Epithelial cell of proximal tubule (primary cell): ENCODE measurements at regions not wholly inside any gene's neighbourhood (a gene's known extent, or its start where the extent isn't known, plus 50 kb on each side); places are given as distances from the start of the nearest gene placed in this dataset.
"Not testable (repeated sequence)": the region's sequence is repeated elsewhere in the genome, so short reads cannot be mapped to it uniquely, and the experiment has no call there.

Source experiments
- DNase-seq: peaks from one replicate; pipeline ENCODE4 v3.0.0-alpha.2; 2011; ENCODE audit warnings: low read depth
- H3K4me3 ChIP-seq: 2 replicates; pipeline ENCODE4 v1.5.1; 2011; ENCODE audit warnings: low read depth, mild to moderate bottlenecking, low read length
- TF ChIP-seq, protein P1 (sequence below): conservative IDR thresholded peaks from 2 replicates; pipeline ENCODE4 v1.5.1; 2012; ENCODE audit warnings: low read depth, mild to moderate bottlenecking, low read length

DNA sequence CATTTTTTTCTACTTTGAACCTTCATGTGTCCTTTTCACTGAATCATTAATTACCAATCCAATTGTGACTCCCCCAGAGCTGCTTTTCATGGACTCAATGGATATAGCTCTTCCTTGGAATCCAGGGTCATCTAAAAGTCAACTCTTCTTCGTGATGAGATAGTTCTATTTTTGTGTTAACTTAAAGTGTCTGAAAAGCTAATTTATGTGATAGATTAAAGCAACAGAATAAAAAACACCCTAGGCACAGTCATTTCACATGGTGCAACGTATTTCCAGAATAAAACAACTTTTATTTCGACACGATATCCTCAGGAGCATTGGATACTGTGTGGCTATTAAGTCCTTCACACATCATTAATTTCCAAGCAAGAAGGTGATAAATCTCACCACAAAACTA, 250.6 kb upstream of the SPHKAP start:
- TF ChIP-seq, protein P1, sequence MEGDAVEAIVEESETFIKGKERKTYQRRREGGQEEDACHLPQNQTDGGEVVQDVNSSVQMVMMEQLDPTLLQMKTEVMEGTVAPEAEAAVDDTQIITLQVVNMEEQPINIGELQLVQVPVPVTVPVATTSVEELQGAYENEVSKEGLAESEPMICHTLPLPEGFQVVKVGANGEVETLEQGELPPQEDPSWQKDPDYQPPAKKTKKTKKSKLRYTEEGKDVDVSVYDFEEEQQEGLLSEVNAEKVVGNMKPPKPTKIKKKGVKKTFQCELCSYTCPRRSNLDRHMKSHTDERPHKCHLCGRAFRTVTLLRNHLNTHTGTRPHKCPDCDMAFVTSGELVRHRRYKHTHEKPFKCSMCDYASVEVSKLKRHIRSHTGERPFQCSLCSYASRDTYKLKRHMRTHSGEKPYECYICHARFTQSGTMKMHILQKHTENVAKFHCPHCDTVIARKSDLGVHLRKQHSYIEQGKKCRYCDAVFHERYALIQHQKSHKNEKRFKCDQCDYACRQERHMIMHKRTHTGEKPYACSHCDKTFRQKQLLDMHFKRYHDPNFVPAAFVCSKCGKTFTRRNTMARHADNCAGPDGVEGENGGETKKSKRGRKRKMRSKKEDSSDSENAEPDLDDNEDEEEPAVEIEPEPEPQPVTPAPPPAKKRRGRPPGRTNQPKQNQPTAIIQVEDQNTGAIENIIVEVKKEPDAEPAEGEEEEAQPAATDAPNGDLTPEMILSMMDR = no peak
- DNase-seq = no peak
- no peak overlapping the region for H3K4me3 ChIP-seq

DNA sequence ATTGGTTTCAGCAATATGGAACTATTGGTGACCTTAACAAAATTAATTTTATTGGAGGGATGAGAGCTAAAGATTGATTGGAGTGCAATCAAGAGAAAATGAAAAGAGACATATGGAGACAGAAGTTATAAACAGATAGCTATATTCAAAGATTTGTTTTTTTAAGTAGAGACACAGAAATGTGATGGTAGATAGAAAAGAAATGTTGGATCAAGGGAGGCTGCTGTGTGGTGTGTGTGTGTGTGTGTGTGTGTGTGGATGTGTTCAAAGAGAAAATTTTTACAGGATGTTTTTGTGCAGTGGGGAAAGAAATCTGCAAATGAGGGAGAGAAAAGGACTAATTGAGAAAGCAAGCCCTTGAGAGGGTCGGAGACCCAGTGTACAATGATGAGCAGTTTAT, 249.5 kb upstream of the SPHKAP start:
- H3K4me3 ChIP-seq = no peak overlapping the region
- TF ChIP-seq, protein P1 = no peak
- no peak for DNase-seq

DNA sequence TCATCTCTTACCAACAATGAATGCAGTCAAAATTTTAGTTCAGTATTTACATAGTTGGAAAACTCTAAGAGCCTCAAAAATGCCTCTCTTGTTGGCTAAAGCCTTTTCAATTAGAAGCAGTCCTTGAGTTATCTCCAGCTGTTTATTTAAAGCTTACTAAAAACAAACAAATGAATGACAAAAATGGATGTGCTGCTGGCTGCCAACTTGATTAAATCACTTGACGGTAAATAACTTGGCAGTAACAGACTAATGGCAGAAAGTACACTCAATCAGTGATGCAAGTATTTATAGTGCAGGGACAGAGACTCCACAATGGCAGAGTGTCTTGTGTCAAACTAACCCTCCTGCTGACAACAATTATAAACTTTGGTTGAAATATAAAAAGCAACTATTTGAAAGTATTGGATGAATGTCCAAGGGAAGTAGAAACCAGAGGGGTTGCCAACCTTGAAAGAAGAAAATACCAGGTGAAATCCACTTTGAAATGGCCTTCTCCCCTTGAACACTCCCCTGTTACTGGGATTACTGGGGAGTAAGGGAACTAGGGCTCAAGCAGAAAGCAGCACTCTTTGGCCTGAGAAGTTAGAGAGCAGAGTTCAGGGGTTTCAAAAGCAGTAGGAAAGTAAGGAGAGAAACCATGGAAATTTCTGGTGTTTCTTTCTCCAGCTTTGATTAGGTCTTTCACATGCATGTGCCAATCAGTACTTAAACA, 245.2 kb upstream of the SPHKAP start:
- no peak overlapping the region for H3K4me3 ChIP-seq
- TF ChIP-seq, protein P1 = no peak
- DNase-seq = no peak

DNA sequence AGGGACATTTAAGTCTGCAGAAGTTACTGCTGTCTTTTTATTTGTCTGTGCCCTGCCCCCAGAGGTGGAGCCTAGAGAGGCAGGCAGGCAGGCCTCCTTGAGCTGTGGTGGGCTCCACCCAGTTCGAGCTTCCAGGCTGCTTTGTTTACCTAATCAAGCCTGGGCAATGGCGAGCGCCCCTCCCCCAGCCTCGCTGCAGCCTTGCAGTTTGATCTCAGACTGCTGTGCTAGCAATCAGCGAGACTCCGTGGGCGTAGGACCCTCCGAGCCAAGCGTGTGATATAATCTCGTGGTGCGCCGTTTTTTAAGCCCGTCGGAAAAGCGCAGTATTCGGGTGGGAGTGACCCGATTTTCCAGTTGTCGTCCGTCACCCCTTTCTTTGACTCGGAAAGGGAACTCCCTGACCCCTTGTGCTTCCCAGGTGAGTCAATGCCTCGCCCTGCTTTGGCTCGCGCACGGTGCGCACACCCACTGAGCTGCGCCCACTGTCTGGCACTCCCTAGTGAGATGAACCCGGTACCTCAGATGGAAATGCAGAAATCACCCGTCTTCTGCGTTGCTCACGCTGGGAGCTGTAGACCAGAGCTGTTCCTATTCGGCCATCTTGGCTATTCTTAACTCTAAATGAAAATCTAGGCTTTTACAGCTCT, 244.0 kb upstream of the SPHKAP start:
- not testable (repeated sequence) for DNase-seq, H3K4me3 ChIP-seq

DNA sequence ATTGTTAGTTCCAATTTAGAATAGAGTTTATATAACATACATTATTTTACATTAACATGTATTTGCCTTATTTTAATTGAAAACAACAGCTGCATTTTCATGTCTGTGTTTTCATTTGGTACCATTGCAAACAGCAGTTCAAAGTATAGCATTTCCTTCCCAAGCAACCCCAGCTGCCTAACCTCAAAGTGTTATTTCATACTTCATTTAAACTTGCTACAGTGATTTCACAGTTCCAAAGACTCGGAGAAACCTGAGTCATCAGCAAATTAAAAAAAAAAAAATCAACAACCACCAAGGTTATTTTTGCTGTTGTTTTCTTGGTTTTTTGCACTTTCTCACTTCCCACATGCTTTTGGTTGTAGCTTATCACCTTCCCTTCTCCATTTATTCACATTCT, 236.5 kb upstream of the SPHKAP start:
- peak; percentile 25 for DNase-seq
- no peak overlapping the region for H3K4me3 ChIP-seq
- TF ChIP-seq, protein P1 = no peak

DNA sequence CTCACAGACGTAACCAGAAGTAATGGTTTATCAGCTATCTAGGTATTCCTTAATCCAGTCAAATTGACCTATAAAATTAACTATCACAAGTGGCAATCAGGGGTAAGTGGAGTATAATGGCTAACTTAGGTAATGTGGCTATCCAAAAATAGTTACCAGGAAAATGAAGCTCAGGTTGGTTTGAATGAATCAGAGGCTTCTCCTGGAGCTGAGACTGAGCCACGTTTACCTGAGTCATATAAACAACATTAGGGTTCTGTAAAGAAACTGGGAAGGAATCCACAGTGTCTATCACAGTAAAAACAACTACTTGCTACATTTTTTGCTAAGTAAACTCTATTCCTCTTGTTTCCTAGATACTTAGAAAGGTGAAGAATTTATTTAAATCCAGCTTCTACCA, 236.0 kb upstream of the SPHKAP start:
- TF ChIP-seq, protein P1 = no peak

DNA sequence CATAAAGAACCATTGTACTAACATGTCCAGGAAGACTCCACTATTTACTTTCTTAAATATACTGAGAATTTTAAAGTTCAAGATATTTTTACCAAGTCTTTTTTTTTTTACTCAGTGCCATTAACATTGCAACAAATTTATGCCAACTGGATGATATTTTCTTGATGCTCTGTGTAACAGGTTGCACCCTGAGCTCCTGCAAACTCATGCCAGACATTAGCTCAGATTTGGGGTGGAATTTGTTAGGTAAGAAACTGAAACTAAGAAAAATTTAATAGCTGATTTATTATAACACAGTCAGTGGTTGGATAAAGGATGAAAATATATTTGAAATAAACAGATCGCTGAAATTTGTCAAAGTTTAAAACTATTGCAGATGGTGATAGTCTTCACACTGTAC, 228.6 kb upstream of the SPHKAP start:
- H3K4me3 ChIP-seq = no peak overlapping the region
- TF ChIP-seq, protein P1 = no peak
- no peak for DNase-seq

More for the DNA sequence above, 236.0 kb upstream of the SPHKAP start:
- peak; percentile 56 for DNase-seq
- no peak overlapping the region for H3K4me3 ChIP-seq
